ENCODE measurements at regions not wholly inside any gene's neighbourhood (a gene's known extent, or its start where the extent isn't known, plus 50 kb on each side); places are given as distances from the start of the nearest gene placed in this dataset.

- TF ChIP-seq, protein P1, sequence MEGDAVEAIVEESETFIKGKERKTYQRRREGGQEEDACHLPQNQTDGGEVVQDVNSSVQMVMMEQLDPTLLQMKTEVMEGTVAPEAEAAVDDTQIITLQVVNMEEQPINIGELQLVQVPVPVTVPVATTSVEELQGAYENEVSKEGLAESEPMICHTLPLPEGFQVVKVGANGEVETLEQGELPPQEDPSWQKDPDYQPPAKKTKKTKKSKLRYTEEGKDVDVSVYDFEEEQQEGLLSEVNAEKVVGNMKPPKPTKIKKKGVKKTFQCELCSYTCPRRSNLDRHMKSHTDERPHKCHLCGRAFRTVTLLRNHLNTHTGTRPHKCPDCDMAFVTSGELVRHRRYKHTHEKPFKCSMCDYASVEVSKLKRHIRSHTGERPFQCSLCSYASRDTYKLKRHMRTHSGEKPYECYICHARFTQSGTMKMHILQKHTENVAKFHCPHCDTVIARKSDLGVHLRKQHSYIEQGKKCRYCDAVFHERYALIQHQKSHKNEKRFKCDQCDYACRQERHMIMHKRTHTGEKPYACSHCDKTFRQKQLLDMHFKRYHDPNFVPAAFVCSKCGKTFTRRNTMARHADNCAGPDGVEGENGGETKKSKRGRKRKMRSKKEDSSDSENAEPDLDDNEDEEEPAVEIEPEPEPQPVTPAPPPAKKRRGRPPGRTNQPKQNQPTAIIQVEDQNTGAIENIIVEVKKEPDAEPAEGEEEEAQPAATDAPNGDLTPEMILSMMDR (IDR thresholded peaks at IDR 0.05 in 8 of 11, conservative IDR thresholded peaks at IDR 0.05 in 3 of 11): no peak
- no peak for TF ChIP-seq POLR2A (IDR thresholded peaks at IDR 0.05)
These were observed 554.8 kb upstream of the TENM3 start for GRCh38 chr4:181688432-181688831.
